ENCODE measurements at regions not wholly inside any gene's neighbourhood (a gene's known extent, or its start where the extent isn't known, plus 50 kb on each side); places are given as distances from the start of the nearest gene placed in this dataset.

DNA sequence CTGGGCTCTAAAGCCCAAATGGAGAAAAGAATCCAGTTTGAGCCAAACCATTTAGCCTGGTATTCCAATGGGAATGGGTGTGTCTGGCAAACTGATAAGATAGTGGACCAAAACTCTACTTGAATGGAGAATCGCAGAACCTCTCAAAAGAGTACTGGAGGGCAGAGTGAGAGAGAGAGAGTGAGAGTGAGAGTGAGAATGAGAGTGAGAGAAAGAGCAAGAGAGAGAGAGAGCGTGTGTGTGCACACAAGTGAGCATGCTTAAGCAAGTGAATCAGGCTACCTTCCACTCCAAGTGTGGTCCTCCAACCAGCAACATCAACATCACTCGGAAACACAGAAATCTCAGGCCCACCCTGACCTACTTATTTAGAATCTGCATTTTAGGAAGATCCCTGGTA lies 58.8 kb downstream of the UQCRFS1 start:
- ChIA-PET CTCF (no interaction called here), POLR2A (ENCODE audit: unreplicated experiment) (no interaction called here)

DNA sequence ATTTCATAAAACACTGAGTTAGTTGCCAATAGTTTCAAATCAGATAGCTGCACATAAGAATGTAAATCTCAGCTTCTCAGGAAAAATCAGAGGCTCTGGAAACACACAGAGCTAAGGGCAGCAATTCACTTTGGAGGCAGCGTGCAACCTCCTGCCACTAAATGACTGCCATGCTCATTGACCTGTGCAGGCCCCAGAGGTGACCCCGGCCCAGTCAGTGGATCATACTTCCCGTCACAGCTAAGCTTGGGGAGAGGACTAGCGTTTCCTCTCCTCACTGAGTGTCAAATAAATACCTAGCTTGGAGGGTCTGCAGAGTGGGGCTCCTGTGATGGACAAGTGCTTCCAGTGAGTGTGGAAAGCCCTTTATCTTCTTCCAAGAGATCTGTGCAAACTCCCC lies 67.2 kb downstream of the UQCRFS1 start:
- Histone ChIP-seq H3K36me3 (ENCODE audit: low read depth) (no peaks in the 10 kb centered on the region), H3K9me3 (ENCODE audit: insufficient read depth, low read depth) (no peaks in the 10 kb centered on the region), H3K9me2 (ENCODE audit: insufficient read depth) (no peaks in the 10 kb centered on the region), H3K4me1 (replicated peaks; ENCODE audit: insufficient read depth) (no peaks in the 10 kb centered on the region), H3K4me2 (no peak overlapping the region), H3K27me3 (ENCODE audit: insufficient read depth, low read depth) (peaks cover 73% of the 10 kb centered on the region), H3F3A (ENCODE audit: insufficient read depth, low read depth) (no peaks in the 10 kb centered on the region), H3K27ac (no peak overlapping the region), H3K79me2 (ENCODE audit: low read depth) (no peaks in the 10 kb centered on the region), H4K20me1 (ENCODE audit: insufficient read depth) (no peaks in the 10 kb centered on the region), H2AFZ (no peak overlapping the region), H3K4me3 (no peak overlapping the region)
- ChIA-PET CTCF (no interaction called here), POLR2A (ENCODE audit: unreplicated experiment) (no interaction called here)
- TF ChIP-seq, protein P1, sequence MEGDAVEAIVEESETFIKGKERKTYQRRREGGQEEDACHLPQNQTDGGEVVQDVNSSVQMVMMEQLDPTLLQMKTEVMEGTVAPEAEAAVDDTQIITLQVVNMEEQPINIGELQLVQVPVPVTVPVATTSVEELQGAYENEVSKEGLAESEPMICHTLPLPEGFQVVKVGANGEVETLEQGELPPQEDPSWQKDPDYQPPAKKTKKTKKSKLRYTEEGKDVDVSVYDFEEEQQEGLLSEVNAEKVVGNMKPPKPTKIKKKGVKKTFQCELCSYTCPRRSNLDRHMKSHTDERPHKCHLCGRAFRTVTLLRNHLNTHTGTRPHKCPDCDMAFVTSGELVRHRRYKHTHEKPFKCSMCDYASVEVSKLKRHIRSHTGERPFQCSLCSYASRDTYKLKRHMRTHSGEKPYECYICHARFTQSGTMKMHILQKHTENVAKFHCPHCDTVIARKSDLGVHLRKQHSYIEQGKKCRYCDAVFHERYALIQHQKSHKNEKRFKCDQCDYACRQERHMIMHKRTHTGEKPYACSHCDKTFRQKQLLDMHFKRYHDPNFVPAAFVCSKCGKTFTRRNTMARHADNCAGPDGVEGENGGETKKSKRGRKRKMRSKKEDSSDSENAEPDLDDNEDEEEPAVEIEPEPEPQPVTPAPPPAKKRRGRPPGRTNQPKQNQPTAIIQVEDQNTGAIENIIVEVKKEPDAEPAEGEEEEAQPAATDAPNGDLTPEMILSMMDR (conservative IDR thresholded peaks at IDR 0.05), result no peak
- TF ChIP-seq EZH2 (IDR thresholded peaks at IDR 0.05; ENCODE audit: low read depth), result no peak
- no TSS peak for BruUV-seq (replicated peaks)
- intact Hi-C loops (cut with micrococcal nuclease; ENCODE audit: unreplicated experiment), result no loop called here
- DNase-seq, result no peak

More for the DNA sequence above, 58.8 kb downstream of the UQCRFS1 start:
- no TSS peak for BruUV-seq (replicated peaks)
- H3K9me2 ChIP-seq (ENCODE audit: insufficient read depth), result no peaks in the 10 kb centered on the region
- no peaks in the 10 kb centered on the region for H3K4me1 ChIP-seq (replicated peaks; ENCODE audit: insufficient read depth)
- H3F3A ChIP-seq (ENCODE audit: insufficient read depth, low read depth), result no peaks in the 10 kb centered on the region
- peaks cover 23% of the 10 kb centered on the region for H3K27me3 ChIP-seq (ENCODE audit: insufficient read depth, low read depth)
- no peaks in the 10 kb centered on the region for H3K79me2 ChIP-seq (ENCODE audit: low read depth)
- H3K4me3 ChIP-seq, result no peak overlapping the region
- H3K36me3 ChIP-seq (ENCODE audit: low read depth), result no peaks in the 10 kb centered on the region
- no peak overlapping the region for H2AFZ ChIP-seq
- 0 out of 2 replicates have a peak, but pooled peaks cover 2% of the 10 kb centered on the region for H3K9me3 ChIP-seq (ENCODE audit: insufficient read depth, low read depth)
- no peak overlapping the region for H3K27ac ChIP-seq
- no peak overlapping the region for H3K4me2 ChIP-seq
- no peak for DNase-seq
- H4K20me1 ChIP-seq (ENCODE audit: insufficient read depth), result no peaks in the 10 kb centered on the region
- intact Hi-C loops (cut with micrococcal nuclease; ENCODE audit: unreplicated experiment), result no loop called here
- no peak for TF ChIP-seq EZH2 (IDR thresholded peaks at IDR 0.05; ENCODE audit: low read depth)
- TF ChIP-seq, protein P1 (conservative IDR thresholded peaks at IDR 0.05), result no peak

GRCh38 chr19:29143183-29143582 lies 69.8 kb downstream of the UQCRFS1 start:
- POLR2A ChIA-PET (ENCODE audit: unreplicated experiment), result no interaction called here
- TF ChIP-seq, protein P1 (conservative IDR thresholded peaks at IDR 0.05), result no peak
- TF ChIP-seq EZH2 (IDR thresholded peaks at IDR 0.05; ENCODE audit: low read depth), result no peak
- Histone ChIP-seq H3K4me1 (replicated peaks; ENCODE audit: insufficient read depth) (no peaks in the 10 kb centered on the region), H3K9me3 (ENCODE audit: insufficient read depth, low read depth) (peaks cover 12% of the 10 kb centered on the region; the same call in 1 of the 2 replicates), H3K36me3 (ENCODE audit: low read depth) (no peaks in the 10 kb centered on the region), H3K27me3 (ENCODE audit: insufficient read depth, low read depth) (peaks cover 60% of the 10 kb centered on the region), H3K27ac (no peak overlapping the region), H3F3A (ENCODE audit: insufficient read depth, low read depth) (no peaks in the 10 kb centered on the region), H3K9me2 (ENCODE audit: insufficient read depth) (no peaks in the 10 kb centered on the region), H3K4me2 (no peak overlapping the region), H3K4me3 (no peak overlapping the region), H3K79me2 (ENCODE audit: low read depth) (no peaks in the 10 kb centered on the region), H4K20me1 (ENCODE audit: insufficient read depth) (no peaks in the 10 kb centered on the region), H2AFZ (no peak overlapping the region)
- intact Hi-C loops (cut with micrococcal nuclease; ENCODE audit: unreplicated experiment), result no loop called here
- no peak for DNase-seq
- no TSS peak for BruUV-seq (replicated peaks)
- CTCF ChIA-PET, result no interaction called here

Data from PC-9 (cell line).